WERI-Rb-1 (cell line): ENCODE measurements at regions not wholly inside any gene's neighbourhood (a gene's known extent, or its start where the extent isn't known, plus 50 kb on each side); places are given as distances from the start of the nearest gene placed in this dataset.

Experiments
- DNase-seq: peaks from one replicate; pipeline ENCODE4 v3.0.0-alpha.2; 2020
- H3K27ac ChIP-seq: fragments of 250-450 bp; sonication (Bioruptor Pico); 2 replicates; pipeline ENCODE4 v1.5.1; 2020; ENCODE audit warnings: mild to moderate bottlenecking, moderate library complexity
- H3K27me3 ChIP-seq: fragments of 250-450 bp; sonication (Bioruptor Pico); 2 replicates; pipeline ENCODE4 v1.5.1; 2021; ENCODE audit warnings: mild to moderate bottlenecking, low read depth, moderate library complexity; ENCODE audit not compliant: insufficient read depth, severe bottlenecking
- H3K36me3 ChIP-seq: fragments of 250-450 bp; sonication (Bioruptor Pico); 2 replicates; pipeline ENCODE4 v1.5.1; 2020; ENCODE audit warnings: mild to moderate bottlenecking, moderate library complexity
- H3K4me3 ChIP-seq: 2 replicates; pipeline ENCODE4 v1.5.1; 2011; ENCODE audit warnings: low read depth, mild to moderate bottlenecking, control low read depth, low read length
- H3K9me3 ChIP-seq: fragments of 250-450 bp; sonication (Bioruptor Pico); 2 replicates; pipeline ENCODE4 v1.5.1; 2021; ENCODE audit warnings: mild to moderate bottlenecking, moderate library complexity; ENCODE audit not compliant: severe bottlenecking
- CTCF ChIP-seq: IDR thresholded peaks from 2 replicates; pipeline ENCODE4 v1.5.1; 2011; ENCODE audit warnings: low read depth, mild to moderate bottlenecking, control low read depth, inconsistent platforms, low read length

- TF ChIP-seq CTCF, result no peak
- Histone ChIP-seq H3K27me3 (no peaks in the 10 kb centered on the region), H3K4me3 (no peak overlapping the region), H3K36me3 (no peaks in the 10 kb centered on the region), H3K27ac (no peak overlapping the region), H3K9me3 (no peaks in the 10 kb centered on the region)
- DNase-seq, result no peak
Observed at GRCh38 chr1:79530055-79530454, 523.5 kb upstream of the ADGRL4 start.

GRCh38 chr1:79524126-79524525 is 517.6 kb upstream of the ADGRL4 start:
- H3K36me3 ChIP-seq, result no peaks in the 10 kb centered on the region
- TF ChIP-seq CTCF, result no peak
- no peak overlapping the region for H3K27ac ChIP-seq

GRCh38 chr1:79519084-79519760 is 512.7 kb upstream of the ADGRL4 start:
- no peak for TF ChIP-seq CTCF
- Histone ChIP-seq H3K9me3 (no peaks in the 10 kb centered on the region), H3K27me3 (no peaks in the 10 kb centered on the region), H3K36me3 (no peaks in the 10 kb centered on the region), H3K4me3 (no peak overlapping the region), H3K27ac (no peak overlapping the region)
- DNase-seq, result no peak

More at GRCh38 chr1:79524126-79524525, 517.6 kb upstream of the ADGRL4 start:
- no peak for DNase-seq
- H3K27me3 ChIP-seq, result no peaks in the 10 kb centered on the region
- H3K4me3 ChIP-seq, result no peak overlapping the region
- H3K9me3 ChIP-seq, result no peaks in the 10 kb centered on the region

- H3K4me3 ChIP-seq, result no peak overlapping the region
- no peak for TF ChIP-seq CTCF
- no peak for DNase-seq
- no peaks in the 10 kb centered on the region for H3K36me3 ChIP-seq
- no peak overlapping the region for H3K27ac ChIP-seq
- H3K9me3 ChIP-seq, result no peaks in the 10 kb centered on the region
- H3K27me3 ChIP-seq, result no peaks in the 10 kb centered on the region
Observed at GRCh38 chr1:79517470-79518224, 511.1 kb upstream of the ADGRL4 start.

- H3K9me3 ChIP-seq, result no peaks in the 10 kb centered on the region
- TF ChIP-seq CTCF, result no peak
- no peak overlapping the region for H3K27ac ChIP-seq
- H3K36me3 ChIP-seq, result no peaks in the 10 kb centered on the region
- no peak for DNase-seq
- H3K4me3 ChIP-seq, result no peak overlapping the region
- H3K27me3 ChIP-seq, result no peaks in the 10 kb centered on the region
Observed at GRCh38 chr1:79507770-79508169, 501.2 kb upstream of the ADGRL4 start.
